SHP77 (cell line): ENCODE measurements at regions not wholly inside any gene's neighbourhood (a gene's known extent, or its start where the extent isn't known, plus 50 kb on each side); places are given as distances from the start of the nearest gene placed in this dataset.
A peak's percentile ranks its signal among the peaks of the same experiment; 100 is the strongest.

ENCODE experiments used
- DNase-seq, 2 experiments: peaks; one replicate each; lab custom pipeline; 2025; lab: John Stamatoyannopoulos, UW

GRCh38 chr9:107721705-107722245 is 232.2 kb upstream of the KLF4 start:
- DNase-seq, result no peak

GRCh38 chr9:107720501-107720900 is 230.9 kb upstream of the KLF4 start:
- no peak for DNase-seq

- DNase-seq, result no peak
These were observed 228.2 kb upstream of the KLF4 start for GRCh38 chr9:107717529-107718314.

GRCh38 chr9:107715740-107716139 is 226.2 kb upstream of the KLF4 start:
- DNase-seq, result no peak

- DNase-seq, result no peak
These were observed 223.9 kb upstream of the KLF4 start for GRCh38 chr9:107713470-107713869.

- no peak for DNase-seq
These were observed 222.8 kb upstream of the KLF4 start for GRCh38 chr9:107712390-107712789.

GRCh38 chr9:107711542-107711941 is 222.0 kb upstream of the KLF4 start:
- peak; percentile 39 to 68 for DNase-seq

GRCh38 chr9:107710953-107711352 is 221.4 kb upstream of the KLF4 start:
- DNase-seq, result no peak

GRCh38 chr9:107710546-107710945 is 221.0 kb upstream of the KLF4 start:
- DNase-seq, result no peak

GRCh38 chr9:107708791-107709190 is 219.2 kb upstream of the KLF4 start:
- no peak for DNase-seq

- no peak for DNase-seq
These were observed 218.4 kb upstream of the KLF4 start for GRCh38 chr9:107707915-107708441.

GRCh38 chr9:107707428-107707837 is 217.9 kb upstream of the KLF4 start:
- DNase-seq, result no peak

GRCh38 chr9:107706701-107707427 is 217.3 kb upstream of the KLF4 start:
- no peak for DNase-seq

GRCh38 chr9:107705521-107705920 is 216.0 kb upstream of the KLF4 start:
- DNase-seq, result no peak

- DNase-seq, result no peak
These were observed 215.2 kb upstream of the KLF4 start for GRCh38 chr9:107704774-107705173.

GRCh38 chr9:107703651-107704050 is 214.1 kb upstream of the KLF4 start:
- no peak for DNase-seq

GRCh38 chr9:107700847-107701246 is 211.3 kb upstream of the KLF4 start:
- DNase-seq, result no peak

- no peak for DNase-seq
These were observed 209.7 kb upstream of the KLF4 start for GRCh38 chr9:107699231-107699630.

GRCh38 chr9:107698779-107699178 is 209.2 kb upstream of the KLF4 start:
- no peak for DNase-seq

- no peak for DNase-seq
These were observed 206.7 kb upstream of the KLF4 start for GRCh38 chr9:107696302-107696701.

- no peak for DNase-seq
These were observed 204.8 kb upstream of the KLF4 start for GRCh38 chr9:107694390-107694789.

- no peak for DNase-seq
These were observed 204.2 kb upstream of the KLF4 start for GRCh38 chr9:107693625-107694326.
